ENCODE measurements at regions not wholly inside any gene's neighbourhood (a gene's known extent, or its start where the extent isn't known, plus 50 kb on each side); places are given as distances from the start of the nearest gene placed in this dataset.

GRCh38 chr7:145064114-145064513, 228.3 kb upstream of the TPK1 start:
- Histone ChIP-seq H3K9ac (ENCODE audit: control insufficient read depth, insufficient read depth, low read length) (no peak overlapping the region), H3K4me3 (no peak overlapping the region), H3K4me1 (ENCODE audit: control insufficient read depth, insufficient read depth, low read length) (no peaks in the 10 kb centered on the region), H3K27ac (ENCODE audit: control insufficient read depth, insufficient read depth) (no peak overlapping the region), H3K36me3 (ENCODE audit: control insufficient read depth in 2 of 2, insufficient read depth in 2 of 2, low read length in 1 of 2) (no peaks in the 10 kb centered on the region), H3K79me2 (ENCODE audit: control insufficient read depth, insufficient read depth, low read length) (no peaks in the 10 kb centered on the region), H3K9me3 (replicated peaks; ENCODE audit: control insufficient read depth, insufficient read depth, low read length) (no peaks in the 10 kb centered on the region), H4K20me1 (ENCODE audit: control insufficient read depth, insufficient read depth) (no peaks in the 10 kb centered on the region), H3K27me3 (replicated peaks in 1 of 2; ENCODE audit: control insufficient read depth in 2 of 2, insufficient read depth in 2 of 2, low read length in 1 of 2) (no peaks in the 10 kb centered on the region), H3K4me2 (ENCODE audit: control insufficient read depth, insufficient read depth) (no peak overlapping the region), H2AFZ (ENCODE audit: control insufficient read depth, low read depth, low read length) (no peak overlapping the region)
- FAIRE-seq (no peak), ATAC-seq (no peak), DNase-seq (ENCODE audit: low read depth, low spot score) (no peak)
- intact Hi-C loops (cut with micrococcal nuclease; ENCODE audit: unreplicated experiment), result no loop called here
- in situ Hi-C loops (cut with MboI), result no loop called here
- SMC1A ChIA-PET (ENCODE audit: uncharacterized antibody, unreplicated experiment), result no interaction called here
- TF ChIP-seq HDAC6 (IDR thresholded peaks at IDR 0.05; ENCODE audit: unreplicated experiment), result no peak
- WGBS (ENCODE audit: insufficient coverage, insufficient replicate concordance, low lambda C conversion rate, missing lambda C conversion rate), result 27% methylated on average over 4 of the region's 4 CpGs
- no TSS peak for BruUV-seq (replicated peaks)
- RAD21 ChIA-PET (ENCODE audit: unreplicated experiment), result no interaction called here
- CTCF ChIA-PET, result no interaction called here
- POLR2A ChIA-PET, result no interaction called here

- Histone ChIP-seq H2AFZ (ENCODE audit: control insufficient read depth, low read depth, low read length) (no peak overlapping the region), H3K4me1 (ENCODE audit: control insufficient read depth, insufficient read depth, low read length) (no peaks in the 10 kb centered on the region), H3K9ac (ENCODE audit: control insufficient read depth, insufficient read depth, low read length) (no peak overlapping the region), H3K36me3 (ENCODE audit: control insufficient read depth in 2 of 2, insufficient read depth in 2 of 2, low read length in 1 of 2) (no peaks in the 10 kb centered on the region), H4K20me1 (ENCODE audit: control insufficient read depth, insufficient read depth) (no peaks in the 10 kb centered on the region), H3K4me3 (no peak overlapping the region), H3K4me2 (ENCODE audit: control insufficient read depth, insufficient read depth) (no peak overlapping the region), H3K9me3 (replicated peaks; ENCODE audit: control insufficient read depth, insufficient read depth, low read length) (no peaks in the 10 kb centered on the region), H3K79me2 (ENCODE audit: control insufficient read depth, insufficient read depth, low read length) (no peaks in the 10 kb centered on the region), H3K27ac (ENCODE audit: control insufficient read depth, insufficient read depth) (no peak overlapping the region), H3K27me3 (replicated peaks in 1 of 2; ENCODE audit: control insufficient read depth in 2 of 2, insufficient read depth in 2 of 2, low read length in 1 of 2) (no peaks in the 10 kb centered on the region)
- DNase-seq (ENCODE audit: low read depth, low spot score) (no peak), FAIRE-seq (no peak), ATAC-seq (no peak)
- CTCF ChIA-PET, result no interaction called here
- SMC1A ChIA-PET (ENCODE audit: uncharacterized antibody, unreplicated experiment), result no interaction called here
- in situ Hi-C loops (cut with MboI) (no loop called here), intact Hi-C loops (cut with micrococcal nuclease; ENCODE audit: unreplicated experiment) (no loop called here)
- RAD21 ChIA-PET (ENCODE audit: unreplicated experiment), result no interaction called here
- WGBS (ENCODE audit: insufficient coverage, insufficient replicate concordance, low lambda C conversion rate, missing lambda C conversion rate), result 16% methylated on average over 5 of the region's 5 CpGs
- POLR2A ChIA-PET, result no interaction called here
- no peak for TF ChIP-seq POLR2A (IDR thresholded peaks at IDR 0.05; ENCODE audit: low read depth, low read length)
- TF ChIP-seq RUNX3 (IDR thresholded peaks at IDR 0.05; ENCODE audit: low read length), result no peak
- no TSS peak for BruUV-seq (replicated peaks)
These were observed 217.9 kb upstream of the TPK1 start for GRCh38 chr7:145053781-145054180.
